Breast epithelium (tissue), 4 donors: ENCODE measurements at regions not wholly inside any gene's neighbourhood (a gene's known extent, or its start where the extent isn't known, plus 50 kb on each side); places are given as distances from the start of the nearest gene placed in this dataset.
A peak's percentile ranks its signal among the peaks of the same experiment; 100 is the strongest.

Experiments used
- DNase-seq, 2 donors: peaks; one replicate each; pipeline ENCODE4 v3.0.0-alpha.2; 2019; ENCODE audit warnings: low spot score in 2 of 2
- H3K27ac ChIP-seq, 2 donors: fragments of 200-600 bp; sonication (generic) in 1 of 2; one replicate each; pipeline ENCODE4 v1.5.1; 2016 to 2019; ENCODE audit warnings: mild to moderate bottlenecking in 1 of 2
- H3K27me3 ChIP-seq, 2 donors: fragments of 200-600 bp; sonication (generic) in 1 of 2; one replicate each; pipeline versions ENCODE4 v1.5.1 to v1.6.0; 2017 to 2019; ENCODE audit warnings: control low read depth in 1 of 2, mild to moderate bottlenecking in 1 of 2
- H3K36me3 ChIP-seq: fragments of 200-600 bp; one replicate; pipeline ENCODE4 v1.5.1; 2019
- H3K4me1 ChIP-seq, 2 donors: fragments of 200-600 bp; sonication (generic); one replicate each; pipeline ENCODE4 v1.5.1; 2016 to 2019; ENCODE audit warnings: control low read depth in 1 of 2
- H3K4me3 ChIP-seq, 3 donors: fragments of 200-600 bp; sonication (generic); 1 replicate in 2 of 3; 2 replicates in 1 of 3; pipeline ENCODE4 v1.5.1; 2016 to 2019; ENCODE audit warnings: mild to moderate bottlenecking in 3 of 3, moderate library complexity in 2 of 3
- H3K9me3 ChIP-seq, 2 donors: fragments of 200-600 bp; sonication (generic) in 1 of 2; one replicate each; pipeline ENCODE4 v1.5.1; 2016 to 2019; ENCODE audit warnings: control low read depth in 1 of 2
- CTCF ChIP-seq, 3 donors: fragments of 450-650 bp; IDR thresholded peaks; one replicate each; pipeline ENCODE4 v1.5.1; 2016 to 2017; ENCODE audit warnings: antibody characterized with exemption in 3 of 3, mild to moderate bottlenecking in 3 of 3, moderate library complexity in 3 of 3
- POLR2A ChIP-seq: fragments of 450-650 bp; IDR thresholded peaks from one replicate; pipeline ENCODE4 v1.6.1; 2016; ENCODE audit warnings: antibody characterized with exemption, mild to moderate bottlenecking, moderate library complexity
- POLR2AphosphoS5 ChIP-seq, 3 donors: sonication (generic); formaldehyde crosslinking; IDR thresholded peaks; one replicate each; pipeline ENCODE4 v1.6.1; 2017; ENCODE audit warnings: antibody characterized with exemption in 3 of 3
- intact Hi-C: fragments of 100-400 bp; cut with DNase I; formaldehyde crosslinking; loops from one replicate; pipeline ENCODE4 v1.15.1; 2023; ENCODE audit warnings: low total_unique reads

GRCh38 chr12:58405363-58405762 lies 464.0 kb downstream of the ATP23 start:
- intact Hi-C loops = no loop called here
- Histone ChIP-seq H3K9me3 (no peaks in the 10 kb centered on the region), H3K4me1 (no peaks in the 10 kb centered on the region), H3K27me3 (no peaks in the 10 kb centered on the region), H3K4me3 (no peak overlapping the region), H3K36me3 (no peaks in the 10 kb centered on the region), H3K27ac (no peak overlapping the region)
- TF ChIP-seq POLR2AphosphoS5 (IDR thresholded peaks at IDR 0.05) = no peak
- no peak for TF ChIP-seq POLR2A
- TF ChIP-seq CTCF (IDR thresholded peaks at IDR 0.05) = no peak
- no peak for DNase-seq

GRCh38 chr12:58408516-58408915 lies 467.1 kb downstream of the ATP23 start:
- peak in 1 of 2 donors; percentile 44 for DNase-seq
- Histone ChIP-seq H3K4me1 (no peaks in the 10 kb centered on the region), H3K9me3 (no peaks in the 10 kb centered on the region), H3K36me3 (no peaks in the 10 kb centered on the region), H3K27me3 (no peaks in the 10 kb centered on the region), H3K4me3 (no peak overlapping the region), H3K27ac (peak overlapping the region in 1 of 2 donors; percentile 5)
- intact Hi-C loops = no loop called here
- no peak for TF ChIP-seq POLR2AphosphoS5 (IDR thresholded peaks at IDR 0.05)
- TF ChIP-seq CTCF (IDR thresholded peaks at IDR 0.05) = no peak
- TF ChIP-seq POLR2A = no peak

GRCh38 chr12:58412461-58413060 lies 471.2 kb downstream of the ATP23 start:
- H3K9me3 ChIP-seq = no peaks in the 10 kb centered on the region
- intact Hi-C loops = no loop called here
- no peak overlapping the region for H3K27ac ChIP-seq
- H3K36me3 ChIP-seq = no peaks in the 10 kb centered on the region
- H3K4me3 ChIP-seq = no peak overlapping the region
- no peak for TF ChIP-seq POLR2AphosphoS5 (IDR thresholded peaks at IDR 0.05)
- H3K27me3 ChIP-seq = no peaks in the 10 kb centered on the region
- no peaks in the 10 kb centered on the region for H3K4me1 ChIP-seq
- DNase-seq = no peak

GRCh38 chr12:58413794-58414193 lies 472.4 kb downstream of the ATP23 start:
- intact Hi-C loops = no loop called here
- peak overlapping the region in 1 of 2 donors; percentile 26 for H3K27ac ChIP-seq

GRCh38 chr12:58414398-58414871 lies 473.1 kb downstream of the ATP23 start:
- no peak for DNase-seq
- Histone ChIP-seq H3K36me3 (no peaks in the 10 kb centered on the region), H3K27ac (peak overlapping the region in 1 of 2 donors; percentile 26), H3K4me3 (no peak overlapping the region), H3K9me3 (no peaks in the 10 kb centered on the region), H3K27me3 (no peaks in the 10 kb centered on the region), H3K4me1 (no peaks in the 10 kb centered on the region)
- TF ChIP-seq CTCF (IDR thresholded peaks at IDR 0.05) (no peak), POLR2AphosphoS5 (IDR thresholded peaks at IDR 0.05) (no peak), POLR2A (no peak)
- intact Hi-C loops = no loop called here

More at GRCh38 chr12:58413794-58414193, 472.4 kb downstream of the ATP23 start:
- Histone ChIP-seq H3K4me3 (no peak overlapping the region), H3K27me3 (no peaks in the 10 kb centered on the region), H3K36me3 (no peaks in the 10 kb centered on the region), H3K4me1 (no peaks in the 10 kb centered on the region), H3K9me3 (no peaks in the 10 kb centered on the region)
- no peak for TF ChIP-seq CTCF (IDR thresholded peaks at IDR 0.05)
- TF ChIP-seq POLR2A = no peak
- no peak for TF ChIP-seq POLR2AphosphoS5 (IDR thresholded peaks at IDR 0.05)
- DNase-seq = no peak
